Mesenchymal stem cell (in vitro differentiated cells and primary cell): ENCODE measurements at regions not wholly inside any gene's neighbourhood (a gene's known extent, or its start where the extent isn't known, plus 50 kb on each side); places are given as distances from the start of the nearest gene placed in this dataset.

Source experiments
- DNase-seq: peaks from one replicate; pipeline ENCODE4 v3.0.0-alpha.2; 2013
- H2AFZ ChIP-seq: one replicate; pipeline ENCODE4 v1.6.1; 2013; ENCODE audit warnings: low read depth, mild to moderate bottlenecking, control low read depth, inconsistent platforms, low read length, moderate library complexity
- H2AK5ac ChIP-seq: 2 replicates; pipeline ENCODE4 v1.6.1; 2013; ENCODE audit warnings: low read length, moderate library complexity, mild to moderate bottlenecking, inconsistent platforms; ENCODE audit not compliant: severe bottlenecking
- H2BK120ac ChIP-seq: one replicate; pipeline ENCODE4 v1.6.1; 2013; ENCODE audit warnings: low read depth, mild to moderate bottlenecking, inconsistent platforms, low read length, moderate library complexity
- H2BK12ac ChIP-seq, 2 experiments: one replicate each; pipeline ENCODE4 v1.6.1; 2013; ENCODE audit warnings: inconsistent platforms in 2 of 2, low read length in 2 of 2, mild to moderate bottlenecking in 2 of 2, moderate library complexity in 2 of 2, control low read depth in 1 of 2
- H2BK15ac ChIP-seq: one replicate; pipeline ENCODE4 v1.6.1; 2013; ENCODE audit warnings: mild to moderate bottlenecking, low read depth, inconsistent platforms; ENCODE audit not compliant: poor library complexity, severe bottlenecking
- H2BK5ac ChIP-seq: 2 replicates; pipeline ENCODE4 v1.6.1; 2013; ENCODE audit warnings: low read depth, mild to moderate bottlenecking, low read length, control low read depth, inconsistent platforms; ENCODE audit not compliant: poor library complexity, severe bottlenecking
- H3K14ac ChIP-seq, 2 experiments: one replicate each; pipeline ENCODE4 v1.6.1; 2013; ENCODE audit warnings: inconsistent platforms in 2 of 2, low read length in 2 of 2, control low read depth in 1 of 2, mild to moderate bottlenecking in 1 of 2, moderate library complexity in 1 of 2
- H3K18ac ChIP-seq, 2 experiments: one replicate each; pipeline ENCODE4 v1.6.1; 2013; ENCODE audit warnings: inconsistent platforms in 2 of 2, low read length in 2 of 2, control low read depth in 1 of 2, low read depth in 1 of 2, mild to moderate bottlenecking in 1 of 2
- H3K23ac ChIP-seq, 2 experiments: one replicate each; pipeline ENCODE4 v1.6.1; 2013; ENCODE audit warnings: inconsistent platforms in 2 of 2, low read length in 2 of 2, mild to moderate bottlenecking in 2 of 2, moderate library complexity in 2 of 2, control low read depth in 1 of 2
- H3K27ac ChIP-seq: 2 replicates; pipeline ENCODE4 v1.5.1; 2013; ENCODE audit warnings: mild to moderate bottlenecking, moderate library complexity, low read length, control low read depth, inconsistent platforms; ENCODE audit not compliant: poor library complexity, severe bottlenecking
- H3K27me3 ChIP-seq, 2 experiments: 2 replicates each; pipeline versions ENCODE4 v1.6.1 to v1.7.0; 2013; ENCODE audit warnings: low read length in 2 of 2, mild to moderate bottlenecking in 2 of 2, moderate library complexity in 2 of 2, control low read depth in 1 of 2, inconsistent platforms in 1 of 2; ENCODE audit not compliant: control insufficient read depth in 1 of 2, insufficient read depth in 1 of 2
- H3K36me3 ChIP-seq, 2 experiments: 2 replicates each; pipeline versions ENCODE4 v1.6.1 to v1.7.0; 2013; ENCODE audit warnings: low read length in 2 of 2, control low read depth in 1 of 2, inconsistent platforms in 1 of 2, low read depth in 1 of 2, mild to moderate bottlenecking in 1 of 2; ENCODE audit not compliant: insufficient read depth in 2 of 2, control insufficient read depth in 1 of 2
- H3K4ac ChIP-seq, 2 experiments: one replicate each; pipeline ENCODE4 v1.6.1; 2013; ENCODE audit warnings: inconsistent platforms in 2 of 2, low read length in 2 of 2, mild to moderate bottlenecking in 2 of 2, moderate library complexity in 2 of 2, control low read depth in 1 of 2, low read depth in 1 of 2
- H3K4me1 ChIP-seq: 2 replicates; pipeline ENCODE4 v1.6.1; 2013; ENCODE audit warnings: low read depth, low read length, control low read depth; ENCODE audit not compliant: control insufficient read depth, insufficient read depth
- H3K4me2 ChIP-seq: 2 replicates; pipeline ENCODE4 v1.6.1; 2013; ENCODE audit warnings: low read length, mild to moderate bottlenecking, inconsistent platforms; ENCODE audit not compliant: poor library complexity, severe bottlenecking
- H3K4me3 ChIP-seq, 2 experiments: 2 replicates each; pipeline versions ENCODE4 v1.5.1 to v1.7.0; 2013; ENCODE audit warnings: low read length in 2 of 2, mild to moderate bottlenecking in 2 of 2, control low read depth in 1 of 2, low read depth in 1 of 2; ENCODE audit not compliant: insufficient read depth in 1 of 2
- H3K79me1 ChIP-seq: replicated peaks from 2 replicates; pipeline ENCODE4 v1.6.1; 2013; ENCODE audit warnings: mild to moderate bottlenecking, control low read depth, low read length, inconsistent platforms; ENCODE audit not compliant: poor library complexity, severe bottlenecking
- H3K9ac ChIP-seq: 2 replicates; pipeline ENCODE4 v1.7.0; 2013; ENCODE audit warnings: mild to moderate bottlenecking, low read length, moderate library complexity
- H3K9me3 ChIP-seq: 2 replicates; pipeline ENCODE4 v1.7.0; 2013; ENCODE audit warnings: mild to moderate bottlenecking, low read length; ENCODE audit not compliant: control insufficient read depth
- H4K8ac ChIP-seq: one replicate; pipeline ENCODE4 v1.6.1; 2013; ENCODE audit warnings: inconsistent platforms, mild to moderate bottlenecking, low read length, moderate library complexity
- H4K91ac ChIP-seq: one replicate; pipeline ENCODE4 v1.6.1; 2013; ENCODE audit warnings: mild to moderate bottlenecking, low read length, inconsistent platforms
- WGBS: methylation state at CpG from one replicate; pipeline ENCODE4 v1.1.7; 2013; ENCODE audit warnings: mixed read lengths; 5-methylcytosine and 5-hydroxymethylcytosine counted together

DNA sequence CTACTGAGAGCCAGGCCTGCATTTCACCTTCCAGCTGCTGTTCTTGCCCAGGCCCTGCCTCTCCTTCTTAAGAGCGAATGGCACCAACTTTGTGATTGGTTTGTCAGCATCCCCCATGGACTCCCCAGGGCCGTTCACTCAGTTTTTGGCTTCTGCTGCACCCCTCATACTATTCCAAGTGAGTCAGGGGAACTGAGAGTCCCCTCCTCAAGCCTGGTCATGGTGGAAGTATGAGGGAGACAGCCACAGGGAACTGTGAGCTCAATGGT, 62.4 kb upstream of the ANTXRL start:
- peaks cover 24 to 46% of the 10 kb centered on the region in 2 experiments for H3K27me3 ChIP-seq
- 72% methylated on average over 2 of the region's 2 CpGs for WGBS
- H3K23ac ChIP-seq = no peak overlapping the region
- no peak overlapping the region for H2BK15ac ChIP-seq
- H3K4me3 ChIP-seq = no peak overlapping the region
- no peaks in the 10 kb centered on the region for H3K36me3 ChIP-seq
- no peaks in the 10 kb centered on the region for H3K9me3 ChIP-seq
- no peak overlapping the region for H2BK5ac ChIP-seq
- no peak overlapping the region for H3K4ac ChIP-seq
- no peak overlapping the region for H3K4me2 ChIP-seq
- H3K9ac ChIP-seq = no peak overlapping the region
- H3K4me1 ChIP-seq = peaks cover 2% of the 10 kb centered on the region
- no peak overlapping the region for H2BK120ac ChIP-seq
- no peak overlapping the region for H2AFZ ChIP-seq
- no peak overlapping the region for H4K91ac ChIP-seq
- H2AK5ac ChIP-seq = no peak overlapping the region
- no peak overlapping the region for H3K27ac ChIP-seq
- no peak overlapping the region for H4K8ac ChIP-seq
- no peak overlapping the region for H2BK12ac ChIP-seq
- no peak overlapping the region for H3K14ac ChIP-seq
- H3K18ac ChIP-seq = no peak overlapping the region
- no peak for DNase-seq
- no peaks in the 10 kb centered on the region for H3K79me1 ChIP-seq

DNA sequence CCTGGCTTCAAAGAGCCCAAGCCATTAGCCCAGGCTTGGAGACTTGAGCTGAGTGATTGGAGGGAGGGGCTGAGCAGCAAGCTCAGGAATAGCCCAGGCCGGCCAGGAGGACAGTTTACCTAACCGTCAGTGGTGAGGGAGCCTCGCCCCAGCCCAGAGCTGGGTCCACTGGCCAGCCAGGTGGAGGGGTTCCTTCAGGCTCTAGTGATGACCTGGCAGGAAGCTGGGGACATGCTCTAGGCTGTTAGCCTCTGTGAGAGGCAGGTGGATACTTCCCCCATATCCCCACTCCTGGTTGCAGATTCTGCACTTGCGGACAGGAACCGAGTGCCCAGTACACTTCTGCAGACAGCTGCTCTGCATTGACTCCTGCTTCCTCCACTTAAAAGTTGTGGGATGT, 61.2 kb upstream of the ANTXRL start:
- Histone ChIP-seq H2BK120ac (no peak overlapping the region), H3K36me3 (no peaks in the 10 kb centered on the region), H3K9ac (no peak overlapping the region), H2BK12ac (no peak overlapping the region), H3K9me3 (no peaks in the 10 kb centered on the region), H2BK5ac (no peak overlapping the region), H2AFZ (no peak overlapping the region), H3K79me1 (no peaks in the 10 kb centered on the region), H3K4ac (no peak overlapping the region), H3K4me1 (peaks cover 2% of the 10 kb centered on the region), H3K23ac (no peak overlapping the region), H3K18ac (no peak overlapping the region), H2AK5ac (no peak overlapping the region), H3K4me2 (no peak overlapping the region), H2BK15ac (no peak overlapping the region), H3K4me3 (no peak overlapping the region), H3K14ac (no peak overlapping the region), H3K27ac (no peak overlapping the region), H4K91ac (no peak overlapping the region), H3K27me3 (peaks cover 24 to 41% of the 10 kb centered on the region in 2 experiments), H4K8ac (no peak overlapping the region)
- 75% methylated on average over 5 of the region's 5 CpGs for WGBS
- DNase-seq = no peak

DNA sequence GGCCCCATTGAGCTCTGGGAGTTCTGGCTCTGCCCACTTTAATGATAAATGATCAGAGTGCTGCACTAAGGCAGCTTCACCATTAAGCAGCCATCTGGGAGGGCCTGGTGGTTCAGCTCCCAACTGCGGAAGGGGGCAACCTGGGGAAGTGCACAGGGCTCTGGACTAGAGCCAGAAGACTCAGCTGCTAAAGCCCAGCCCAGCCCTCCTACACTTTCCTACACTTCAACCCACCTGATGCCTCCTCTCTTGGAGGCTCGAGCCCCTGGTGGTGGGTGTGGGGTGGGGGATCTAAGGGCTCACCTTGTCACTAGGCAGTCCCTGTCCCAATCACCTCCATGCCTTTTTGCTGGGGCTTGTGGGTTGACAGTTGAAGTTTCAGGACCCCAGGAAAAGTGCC, 60.6 kb upstream of the ANTXRL start:
- H2BK120ac ChIP-seq = no peak overlapping the region
- no peak for DNase-seq
- H4K91ac ChIP-seq = no peak overlapping the region
- H2AFZ ChIP-seq = no peak overlapping the region
- H4K8ac ChIP-seq = no peak overlapping the region
- no peaks in the 10 kb centered on the region for H3K9me3 ChIP-seq
- H3K23ac ChIP-seq = no peak overlapping the region
- no peak overlapping the region for H3K27ac ChIP-seq
- no peak overlapping the region for H2BK5ac ChIP-seq
- H2BK12ac ChIP-seq = no peak overlapping the region
- no peak overlapping the region for H3K18ac ChIP-seq
- H3K36me3 ChIP-seq = no peaks in the 10 kb centered on the region
- H3K79me1 ChIP-seq = no peaks in the 10 kb centered on the region
- peaks cover 24 to 41% of the 10 kb centered on the region in 2 experiments for H3K27me3 ChIP-seq
- H3K9ac ChIP-seq = no peak overlapping the region
- H3K14ac ChIP-seq = no peak overlapping the region
- 91% methylated on average over 1 of the region's 2 CpGs for WGBS
- H2BK15ac ChIP-seq = no peak overlapping the region
- H2AK5ac ChIP-seq = no peak overlapping the region
- H3K4me2 ChIP-seq = no peak overlapping the region
- H3K4me1 ChIP-seq = peaks cover 2% of the 10 kb centered on the region
- no peak overlapping the region for H3K4ac ChIP-seq
- no peak overlapping the region for H3K4me3 ChIP-seq

DNA sequence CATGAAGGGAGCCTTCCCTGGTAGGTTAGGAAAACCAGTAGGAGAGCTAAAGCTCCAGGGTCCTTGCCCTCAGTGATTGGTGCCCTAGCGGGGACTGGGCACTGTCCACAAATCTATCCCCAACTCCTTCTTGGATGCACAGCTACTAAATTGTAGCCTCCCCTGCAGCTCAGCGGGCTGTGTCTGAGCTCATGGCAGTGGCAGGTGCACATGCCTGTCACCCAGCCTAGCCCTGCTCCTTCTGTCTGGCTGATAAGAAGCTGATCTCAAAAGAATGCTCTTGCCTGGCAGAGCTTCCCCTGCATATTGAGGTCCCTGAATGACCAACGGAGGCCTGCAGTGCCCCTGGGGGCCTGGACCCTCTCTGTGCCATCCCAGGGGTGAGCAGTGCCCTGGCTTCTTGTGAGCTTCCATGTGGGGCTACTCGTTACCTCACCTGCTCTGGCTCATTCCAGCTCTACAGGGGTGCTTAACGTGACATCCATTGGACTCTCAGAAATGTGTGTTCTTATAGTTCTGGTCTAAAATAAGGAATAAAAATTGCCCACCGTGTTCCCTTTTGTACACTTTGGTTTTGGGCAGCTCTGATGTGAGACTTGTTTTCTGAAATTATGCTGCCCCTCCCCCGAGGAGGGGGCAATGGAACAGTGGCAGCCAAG, 59.8 kb upstream of the ANTXRL start:
- Histone ChIP-seq H3K4ac (no peak overlapping the region), H3K23ac (no peak overlapping the region), H3K18ac (no peak overlapping the region), H2AFZ (no peak overlapping the region), H4K91ac (no peak overlapping the region), H2BK15ac (no peak overlapping the region), H3K4me1 (peaks cover 2% of the 10 kb centered on the region), H3K27ac (no peak overlapping the region), H3K27me3 (peaks cover 26 to 41% of the 10 kb centered on the region in 2 experiments), H2BK120ac (no peak overlapping the region), H3K36me3 (no peaks in the 10 kb centered on the region), H3K4me2 (no peak overlapping the region), H2BK5ac (no peak overlapping the region), H2BK12ac (no peak overlapping the region), H3K9me3 (no peaks in the 10 kb centered on the region), H3K79me1 (no peaks in the 10 kb centered on the region), H3K14ac (no peak overlapping the region), H3K9ac (no peak overlapping the region), H4K8ac (no peak overlapping the region), H2AK5ac (no peak overlapping the region), H3K4me3 (no peak overlapping the region)
- DNase-seq = no peak
- WGBS = 73% methylated on average over 7 of the region's 7 CpGs
